Sigmoid colon (tissue), 6 donors: ENCODE measurements at regions not wholly inside any gene's neighbourhood (a gene's known extent, or its start where the extent isn't known, plus 50 kb on each side); places are given as distances from the start of the nearest gene placed in this dataset.
"Not testable (repeated sequence)": the region's sequence is repeated elsewhere in the genome, so short reads cannot be mapped to it uniquely, and the experiment has no call there.

Source experiments
- DNase-seq: peaks from one replicate; pipeline ENCODE4 v3.0.0-alpha.2; 2019
- H3K27ac ChIP-seq, 4 donors: fragments of 200-600 bp; sonication (generic); one replicate each; pipeline ENCODE4 v1.5.1; 2016 to 2019; ENCODE audit warnings: mild to moderate bottlenecking in 1 of 4
- H3K27me3 ChIP-seq, 3 donors: fragments of 200-600 bp; sonication (generic); one replicate each; pipeline ENCODE4 v1.5.1; 2019; ENCODE audit warnings: mild to moderate bottlenecking in 1 of 3
- H3K36me3 ChIP-seq, 4 donors: fragments of 200-600 bp; sonication (generic); one replicate each; pipeline ENCODE4 v1.5.1; 2016 to 2019
- H3K4me1 ChIP-seq, 4 donors: fragments of 200-600 bp; sonication (generic); one replicate each; pipeline ENCODE4 v1.5.1; 2017 to 2019
- H3K4me3 ChIP-seq, 4 donors: fragments of 200-600 bp; sonication (generic); one replicate each; pipeline ENCODE4 v1.5.1; 2017 to 2019; ENCODE audit warnings: mild to moderate bottlenecking in 2 of 4, moderate library complexity in 1 of 4
- H3K9me3 ChIP-seq, 4 donors: fragments of 200-600 bp in 3 of 4; sonication (generic) in 3 of 4; one replicate each; pipeline versions ENCODE4 v1.5.1 to v1.6.1; 2013 to 2019
- CTCF ChIP-seq, 4 experiments: fragments of 450-650 bp in 3 of 4; fragments of 200-600 bp in 1 of 4; IDR thresholded peaks; one replicate each; pipeline ENCODE4 v1.5.1; 2016 to 2019; ENCODE audit warnings: antibody characterized with exemption in 4 of 4, mild to moderate bottlenecking in 3 of 4, moderate library complexity in 2 of 4
- EP300 ChIP-seq, 4 donors: sonication (generic); formaldehyde crosslinking; IDR thresholded peaks; one replicate each; pipeline ENCODE4 v1.6.1; 2017; ENCODE audit warnings: antibody characterized with exemption in 4 of 4
- POLR2A ChIP-seq, 2 donors: fragments of 450-650 bp; IDR thresholded peaks; one replicate each; pipeline ENCODE4 v1.6.1; 2016; ENCODE audit warnings: antibody characterized with exemption in 2 of 2, mild to moderate bottlenecking in 2 of 2, moderate library complexity in 2 of 2
- POLR2AphosphoS5 ChIP-seq, 4 donors: sonication (generic); formaldehyde crosslinking; IDR thresholded peaks; one replicate each; pipeline ENCODE4 v1.6.1; 2017; ENCODE audit warnings: antibody characterized with exemption in 4 of 4
- WGBS, 2 donors: extraction: QIAGEN DNeasy Blood & Tissue Kit; methylation state at CpG; one replicate each; pipeline ENCODE4 v1.1.7; 2013; 5-methylcytosine and 5-hydroxymethylcytosine counted together
- intact Hi-C: fragments of 100-400 bp; cut with DNase I; formaldehyde crosslinking; loops from one replicate; pipeline ENCODE4 v1.15.1; 2023
- donor health status: healthy with polysubstance abuse.
- donor health status: healthy.

- no peaks in the 10 kb centered on the region for H3K9me3 ChIP-seq
- 6 to 21% methylated on average over 8 of the region's 8 CpGs for WGBS, 2 donors
- H3K27ac ChIP-seq: peak overlapping the region in 3 of 4 donors; percentile 16 to 57 (median 42)
- peak; percentile 71 for DNase-seq
- no peaks in the 10 kb centered on the region for H3K36me3 ChIP-seq
- intact Hi-C loops: loop anchor here (1.0 to 5.0 kb wide), 2 partner anchors 48 to 291 kb away; no protein-coding TSS in a partner anchor
- no peak overlapping the region for H3K4me3 ChIP-seq
- peaks cover 0 to 42% (median 35%) of the 10 kb centered on the region in 4 donors for H3K4me1 ChIP-seq
- peaks cover 0 to 3% (median 0%) of the 10 kb centered on the region in 3 donors for H3K27me3 ChIP-seq
- no peak for TF ChIP-seq EP300 (IDR thresholded peaks at IDR 0.05)
- peak; percentile 56 to 85 (median 72) for TF ChIP-seq CTCF (IDR thresholded peaks at IDR 0.05)
Observed at GRCh38 chr20:53869466-53870258, 200.7 kb downstream of the BCAS1 start.

DNA sequence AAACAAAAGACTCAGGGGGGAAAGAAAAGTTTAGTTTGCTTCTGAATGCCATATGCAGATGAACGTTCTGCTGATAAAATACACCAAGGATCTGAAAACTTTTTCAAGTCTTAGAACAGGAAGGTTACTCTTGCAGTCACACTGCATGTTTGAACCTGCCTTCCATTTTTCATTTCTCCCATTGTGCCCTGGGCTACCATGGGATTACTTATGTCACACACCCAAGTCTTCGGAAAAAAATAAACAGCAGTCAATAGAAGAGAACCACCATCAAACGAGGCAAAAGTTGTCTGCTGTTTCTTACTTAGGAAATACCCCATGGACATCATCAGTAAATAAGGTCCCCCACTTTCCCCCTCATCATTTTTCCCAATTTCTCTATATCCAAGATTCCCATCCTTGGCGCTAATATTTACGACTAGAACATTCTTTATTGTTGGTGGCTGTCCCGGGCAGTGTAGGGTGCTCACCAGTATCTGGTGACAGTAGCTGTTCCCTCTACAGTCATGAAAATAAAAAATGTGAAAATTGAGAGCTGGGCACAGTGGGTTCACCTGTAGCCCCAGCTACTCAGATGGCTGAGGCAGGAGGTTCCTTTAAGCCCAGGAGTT lies 202.5 kb downstream of the BCAS1 start:
- WGBS, 2 donors: 43 to 71% methylated on average over 6 of the region's 6 CpGs
- Histone ChIP-seq H3K9me3 (no peaks in the 10 kb centered on the region), H3K27ac (peak overlapping the region in 2 of 4 donors; percentile 74 to 77), H3K36me3 (no peaks in the 10 kb centered on the region), H3K27me3 (peaks cover 0 to 3% (median 0%) of the 10 kb centered on the region in 3 donors), H3K4me1 (peaks cover 0 to 42% (median 35%) of the 10 kb centered on the region in 4 donors), H3K4me3 (no peak overlapping the region)
- no peak for TF ChIP-seq CTCF (IDR thresholded peaks at IDR 0.05)
- no peak for TF ChIP-seq POLR2A (IDR thresholded peaks at IDR 0.05)
- TF ChIP-seq EP300 (IDR thresholded peaks at IDR 0.05): no peak
- TF ChIP-seq POLR2AphosphoS5 (IDR thresholded peaks at IDR 0.05): no peak
- intact Hi-C loops: loop anchor here (2.0 kb wide), 1 partner anchor 39 kb away; no protein-coding TSS in a partner anchor
- no peak for DNase-seq

DNA sequence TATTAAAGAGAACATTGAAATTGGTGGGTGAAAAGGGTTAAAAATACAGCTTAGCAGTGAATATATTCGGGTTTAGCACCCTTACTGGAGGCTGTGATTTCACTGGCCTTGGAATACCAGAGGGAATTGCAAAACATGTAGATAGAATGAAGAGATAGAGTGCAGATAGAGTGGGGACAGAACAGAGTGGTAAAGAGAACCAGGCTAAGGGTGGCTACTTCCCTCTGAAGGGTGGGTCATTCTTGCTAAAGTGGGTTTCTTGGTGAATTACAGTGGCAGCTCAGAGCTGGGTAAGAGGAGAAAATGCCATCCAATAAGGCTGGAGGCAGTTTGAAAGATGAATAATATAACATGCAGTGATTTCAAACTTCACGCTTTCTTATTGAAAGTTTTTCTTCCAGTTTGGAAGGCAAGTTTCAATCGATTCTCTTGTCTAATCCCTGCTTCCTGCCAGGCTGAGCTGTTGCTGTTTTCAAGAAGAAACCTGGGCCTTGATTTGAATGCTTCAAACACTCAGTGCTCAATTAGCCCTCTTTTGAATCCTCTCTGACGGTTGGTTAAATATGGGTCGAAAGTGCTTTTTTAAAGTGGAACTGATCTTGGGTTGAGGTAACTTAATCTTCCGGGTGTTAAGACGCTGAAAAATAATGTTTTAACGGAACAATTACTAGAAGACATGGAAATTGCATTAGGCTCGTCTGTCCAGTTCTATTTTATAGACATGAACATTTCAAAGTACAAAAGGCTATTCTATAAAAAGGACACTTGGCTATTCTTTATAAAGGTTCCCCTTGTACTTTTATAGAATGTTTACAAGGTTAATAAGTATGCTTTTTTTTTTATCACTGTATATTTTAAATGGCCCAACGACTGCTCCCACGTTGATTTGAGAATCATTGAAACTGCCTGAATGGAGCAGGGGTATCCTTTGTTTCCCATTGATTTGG lies 203.3 kb downstream of the BCAS1 start:
- no peak for TF ChIP-seq CTCF (IDR thresholded peaks at IDR 0.05)
- TF ChIP-seq POLR2A (IDR thresholded peaks at IDR 0.05): no peak
- TF ChIP-seq EP300 (IDR thresholded peaks at IDR 0.05): no peak
- TF ChIP-seq POLR2AphosphoS5 (IDR thresholded peaks at IDR 0.05): no peak
- 7 to 32% methylated on average over 11 of the region's 11 CpGs for WGBS, 2 donors
- Histone ChIP-seq H3K36me3 (no peaks in the 10 kb centered on the region), H3K9me3 (no peaks in the 10 kb centered on the region), H3K4me1 (peaks cover 0 to 38% (median 31%) of the 10 kb centered on the region in 4 donors), H3K27ac (peak overlapping the region; percentile 62 to 77 (median 68)), H3K27me3 (peaks cover 0 to 3% (median 0%) of the 10 kb centered on the region in 3 donors), H3K4me3 (no peak overlapping the region)
- no peak for DNase-seq
- intact Hi-C loops: loop anchor here (2.0 kb wide), 1 partner anchor 38 kb away; no protein-coding TSS in a partner anchor

GRCh38 chr20:53865901-53866793 lies 204.2 kb downstream of the BCAS1 start:
- Histone ChIP-seq H3K27me3 (no peaks in the 10 kb centered on the region), H3K36me3 (no peaks in the 10 kb centered on the region), H3K27ac (peak overlapping the region; percentile 62 to 77 (median 68)), H3K9me3 (no peaks in the 10 kb centered on the region), H3K4me3 (peak overlapping the region in 2 of 4 donors; percentile 2 to 9), H3K4me1 (peaks cover 0 to 35% (median 31%) of the 10 kb centered on the region in 4 donors)
- intact Hi-C loops: loop anchor here (2.0 kb wide), 1 partner anchor 37 kb away; no protein-coding TSS in a partner anchor
- TF ChIP-seq POLR2A (IDR thresholded peaks at IDR 0.05): no peak
- TF ChIP-seq POLR2AphosphoS5 (IDR thresholded peaks at IDR 0.05): no peak
- no peak for TF ChIP-seq CTCF (IDR thresholded peaks at IDR 0.05)
- no peak for TF ChIP-seq EP300 (IDR thresholded peaks at IDR 0.05)
- DNase-seq: peak; percentile 68
- 6 to 21% methylated on average over 7 of the region's 7 CpGs for WGBS, 2 donors

DNA sequence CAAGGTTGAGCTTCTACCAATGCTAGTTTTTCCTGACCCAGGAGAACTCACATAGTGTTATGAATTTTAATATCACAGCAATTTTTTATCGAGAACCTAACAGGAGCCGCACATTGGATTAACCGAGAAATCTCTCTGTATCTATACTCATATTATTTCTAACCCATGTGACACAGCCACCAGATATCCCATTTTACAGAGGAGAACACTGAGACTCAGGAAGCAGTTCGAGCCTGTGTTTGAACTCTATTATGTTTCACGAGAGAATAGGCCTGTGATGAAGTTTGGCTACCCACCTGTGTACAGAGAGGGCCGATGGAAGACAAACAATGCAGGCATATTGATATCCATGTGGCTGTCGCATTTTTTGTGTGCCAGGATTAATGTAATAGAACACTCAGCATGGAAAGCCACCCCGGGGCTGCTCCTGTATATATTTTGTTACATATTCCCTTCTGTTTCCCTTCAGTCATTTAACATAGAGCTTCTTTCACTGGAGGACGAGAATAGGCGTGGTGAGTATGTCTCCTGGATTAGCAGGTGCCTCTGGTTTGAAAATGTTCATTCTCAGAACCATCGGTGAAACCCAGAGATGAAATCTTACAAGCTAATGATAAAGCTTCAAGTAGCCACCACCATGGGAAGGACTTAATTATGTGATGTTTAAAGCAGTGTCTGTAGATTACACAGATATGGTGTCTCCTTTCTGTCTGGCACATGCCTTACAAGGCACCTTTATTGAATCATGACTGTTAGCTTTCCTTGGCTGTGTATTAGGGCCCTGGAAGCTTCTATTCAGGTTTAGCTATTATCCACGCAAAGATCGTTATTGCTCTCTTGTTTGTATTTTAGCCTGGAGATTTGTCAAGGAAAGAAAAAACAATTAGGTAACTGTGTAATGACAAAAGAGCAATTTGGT lies 205.4 kb downstream of the BCAS1 start:
- intact Hi-C loops, H3K36me3 ChIP-seq, DNase-seq, H3K4me3 ChIP-seq, H3K9me3 ChIP-seq, H3K27me3 ChIP-seq: not testable (repeated sequence)
- Histone ChIP-seq H3K27ac (peak overlapping the region; percentile 62 to 77 (median 68)), H3K4me1 (peaks cover 0 to 35% (median 31%) of the 10 kb centered on the region in 4 donors)
- WGBS, 2 donors: 37 to 72% methylated on average over 13 of the region's 13 CpGs
